GM12875 (cell line): ENCODE measurements at regions not wholly inside any gene's neighbourhood (a gene's known extent, or its start where the extent isn't known, plus 50 kb on each side); places are given as distances from the start of the nearest gene placed in this dataset.

Experiments
- H3K4me3 ChIP-seq: one replicate; pipeline ENCODE4 v1.5.1; 2011; ENCODE audit warnings: low read depth, low read length, control low read depth
- CTCF ChIP-seq: IDR thresholded peaks from 2 replicates; pipeline ENCODE4 v1.5.1; 2011; ENCODE audit warnings: low read depth, mild to moderate bottlenecking, control low read depth, inconsistent platforms, low read length, moderate library complexity, borderline replicate concordance; ENCODE audit not compliant: insufficient read depth

- H3K4me3 ChIP-seq: no peak overlapping the region
- no peak for TF ChIP-seq CTCF
Observed at GRCh38 chr2:831225-831536, 119.5 kb upstream of the SNTG2 start.

GRCh38 chr2:830419-831224 is 120.0 kb upstream of the SNTG2 start:
- no peak overlapping the region for H3K4me3 ChIP-seq
- TF ChIP-seq CTCF: no peak

- H3K4me3 ChIP-seq: no peak overlapping the region
- no peak for TF ChIP-seq CTCF
Observed at GRCh38 chr2:829047-829446, 121.6 kb upstream of the SNTG2 start.

- no peak for TF ChIP-seq CTCF
Observed at GRCh38 chr2:824954-825353, 125.7 kb upstream of the SNTG2 start.

GRCh38 chr2:824524-824923 is 126.1 kb upstream of the SNTG2 start:
- no peak for TF ChIP-seq CTCF
- no peak overlapping the region for H3K4me3 ChIP-seq

More at GRCh38 chr2:824954-825353, 125.7 kb upstream of the SNTG2 start:
- H3K4me3 ChIP-seq: no peak overlapping the region

- no peak for TF ChIP-seq CTCF
- no peak overlapping the region for H3K4me3 ChIP-seq
Observed at GRCh38 chr2:821546-821945, 129.1 kb upstream of the SNTG2 start.

- no peak overlapping the region for H3K4me3 ChIP-seq
- no peak for TF ChIP-seq CTCF
Observed at GRCh38 chr2:819601-820000, 131.0 kb upstream of the SNTG2 start.
